Nucleus accumbens (tissue), 56 donors: ENCODE measurements at regions not wholly inside any gene's neighbourhood (a gene's known extent, or its start where the extent isn't known, plus 50 kb on each side); places are given as distances from the start of the nearest gene placed in this dataset.
A peak's percentile ranks its signal among the peaks of the same experiment; 100 is the strongest.
"Not testable (repeated sequence)": the region's sequence is repeated elsewhere in the genome, so short reads cannot be mapped to it uniquely, and the experiment has no call there.

ENCODE experiments used
- DNase-seq, 56 donors: peaks; one replicate each; lab custom pipeline; 2025; lab: John Stamatoyannopoulos, UW

- peak in 2 of 56 donors; percentile 1 to 10 for DNase-seq
Measured at GRCh38 chr5:56734091-56734694, 81.2 kb upstream of the MAP3K1 start.

DNA sequence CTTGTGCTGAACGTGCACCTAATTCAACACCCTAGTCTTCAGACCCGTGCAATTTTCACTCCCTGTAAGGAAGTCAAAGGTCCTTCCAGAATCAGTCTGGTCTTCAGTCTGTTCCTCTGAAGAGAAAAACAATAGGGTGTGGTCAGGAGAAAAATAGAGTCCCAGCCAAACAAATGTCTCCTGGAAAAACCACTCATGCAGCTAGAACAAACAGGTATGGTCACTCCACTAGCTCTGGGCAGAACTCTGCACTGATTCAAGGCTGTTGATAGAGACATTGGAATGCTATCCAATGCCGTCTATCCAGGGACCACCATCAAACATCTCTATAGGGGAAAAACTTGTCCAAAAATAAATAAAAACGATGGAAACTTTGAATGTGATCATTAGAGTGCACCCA is 81.8 kb upstream of the MAP3K1 start:
- DNase-seq = no peak

- no peak for DNase-seq
Measured at GRCh38 chr5:56732121-56732520, 83.2 kb upstream of the MAP3K1 start.

GRCh38 chr5:56731473-56731872 is 83.9 kb upstream of the MAP3K1 start:
- DNase-seq = not testable (repeated sequence)

GRCh38 chr5:56729488-56729887 is 85.9 kb upstream of the MAP3K1 start:
- DNase-seq = no peak

- no peak for DNase-seq
Measured at GRCh38 chr5:56725711-56726411, 89.5 kb upstream of the MAP3K1 start.

- DNase-seq = not testable (repeated sequence)
Measured at GRCh38 chr5:56724857-56725256, 90.5 kb upstream of the MAP3K1 start.

- no peak for DNase-seq
Measured at GRCh38 chr5:56722317-56722716, 93.0 kb upstream of the MAP3K1 start.

GRCh38 chr5:56717253-56717987 is 97.9 kb upstream of the MAP3K1 start:
- DNase-seq = peak in 2 of 56 donors; percentile 3 to 9

- DNase-seq = no peak
Measured at GRCh38 chr5:56715986-56716385, 99.4 kb upstream of the MAP3K1 start.

DNA sequence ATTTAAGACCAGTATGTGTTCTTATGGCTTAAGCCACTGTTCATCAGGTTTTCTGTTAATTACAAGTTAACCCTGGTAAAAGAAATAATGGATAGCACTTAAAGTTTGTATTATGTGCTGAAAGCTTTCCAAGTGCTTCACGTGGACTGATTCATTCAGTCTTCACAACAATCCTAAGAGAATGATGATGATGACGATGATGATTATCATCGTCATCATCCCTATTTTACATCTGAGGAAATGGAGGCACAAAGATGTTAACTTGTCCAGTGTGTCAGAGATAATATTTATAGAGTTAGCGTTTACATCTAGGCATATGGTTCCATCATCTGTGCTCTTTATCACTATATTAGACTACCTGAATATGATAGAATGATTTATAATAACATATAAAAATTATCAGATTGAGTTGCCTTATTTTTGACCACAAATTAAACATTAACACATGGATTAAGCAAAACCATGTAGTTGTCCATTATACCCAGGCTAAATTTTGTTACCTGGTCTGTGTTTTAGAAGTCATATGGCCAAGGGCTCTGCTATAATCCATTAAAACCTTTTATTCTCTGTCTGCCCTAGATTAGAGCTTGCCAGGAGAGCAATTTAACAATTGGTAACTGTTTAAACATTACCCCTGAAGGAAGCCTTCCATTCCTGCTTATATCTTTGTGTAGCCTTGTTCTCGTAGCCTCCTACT is 102.3 kb upstream of the MAP3K1 start:
- no peak for DNase-seq

DNA sequence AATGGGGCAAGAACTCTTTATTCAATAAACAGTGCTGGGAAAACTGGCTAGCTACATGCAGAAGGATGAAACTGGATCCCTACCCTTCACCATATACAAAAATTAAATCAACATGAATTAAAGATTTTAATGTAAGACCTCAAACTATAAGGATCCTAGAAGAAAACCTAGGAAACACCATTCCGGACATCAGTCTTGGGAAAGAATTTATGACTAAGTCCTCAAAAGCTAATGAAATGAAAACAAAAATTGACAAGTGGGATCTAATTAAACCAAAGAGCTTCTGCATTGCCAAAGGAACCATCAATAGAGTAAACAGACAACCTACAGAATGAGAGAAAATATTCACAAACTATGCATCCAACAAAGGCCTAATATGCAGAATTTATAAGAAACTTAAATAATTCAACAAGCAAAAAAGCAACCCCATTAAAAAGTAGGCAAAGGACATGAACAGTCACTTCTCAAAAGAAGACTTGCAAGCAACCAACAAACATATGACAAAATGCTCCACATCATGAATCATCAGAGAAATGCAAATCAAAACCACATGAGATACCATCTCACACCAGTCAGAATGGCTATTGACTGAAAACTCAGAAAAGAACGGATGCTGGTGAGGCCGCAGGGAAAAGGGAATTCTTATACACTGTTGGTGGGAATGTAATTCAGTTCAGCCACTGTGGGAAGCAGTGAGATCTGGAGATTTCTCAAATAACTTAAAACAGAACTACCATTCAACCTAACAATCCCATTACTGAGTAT is 104.3 kb upstream of the MAP3K1 start:
- DNase-seq = no peak

DNA sequence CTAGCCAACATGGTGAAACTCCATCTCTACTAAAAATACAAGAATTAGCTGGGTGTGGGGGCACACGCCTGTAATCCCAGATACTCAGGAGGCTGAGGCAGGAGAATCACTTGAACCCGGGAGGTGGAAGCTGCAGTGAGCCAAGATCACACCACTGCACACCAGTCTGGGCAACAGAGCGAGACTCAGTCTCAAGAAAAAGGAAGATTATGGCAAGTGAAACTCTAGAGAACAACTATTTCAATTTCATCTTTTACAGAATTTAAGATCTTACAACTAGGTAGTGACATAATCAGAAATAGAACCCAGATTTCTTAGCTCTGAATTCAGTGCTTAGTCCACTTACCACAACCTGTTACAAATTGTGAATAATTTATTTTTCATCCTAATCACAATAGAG is 108.8 kb upstream of the MAP3K1 start:
- DNase-seq = no peak

DNA sequence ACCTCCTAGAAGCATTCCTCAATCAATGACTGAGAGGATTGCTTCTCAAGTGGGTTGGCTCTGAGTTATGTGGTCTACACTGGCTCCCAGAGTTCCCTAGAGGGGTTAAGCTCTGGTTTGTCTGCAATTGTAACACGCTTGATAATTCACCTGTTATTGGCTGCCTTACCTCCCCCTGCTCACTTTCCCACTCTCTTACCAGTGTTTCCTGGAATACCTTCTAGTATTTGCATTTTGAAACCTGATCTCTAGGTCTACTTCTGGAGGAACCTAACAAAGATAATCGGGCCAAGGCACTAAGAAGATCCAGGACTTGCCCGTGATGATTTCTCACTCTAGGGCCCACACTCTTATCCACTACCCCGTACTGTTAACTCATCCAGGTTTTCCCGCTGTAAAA is 110.1 kb upstream of the MAP3K1 start:
- no peak for DNase-seq

GRCh38 chr5:56703952-56704351 is 111.4 kb upstream of the MAP3K1 start:
- no peak for DNase-seq

DNA sequence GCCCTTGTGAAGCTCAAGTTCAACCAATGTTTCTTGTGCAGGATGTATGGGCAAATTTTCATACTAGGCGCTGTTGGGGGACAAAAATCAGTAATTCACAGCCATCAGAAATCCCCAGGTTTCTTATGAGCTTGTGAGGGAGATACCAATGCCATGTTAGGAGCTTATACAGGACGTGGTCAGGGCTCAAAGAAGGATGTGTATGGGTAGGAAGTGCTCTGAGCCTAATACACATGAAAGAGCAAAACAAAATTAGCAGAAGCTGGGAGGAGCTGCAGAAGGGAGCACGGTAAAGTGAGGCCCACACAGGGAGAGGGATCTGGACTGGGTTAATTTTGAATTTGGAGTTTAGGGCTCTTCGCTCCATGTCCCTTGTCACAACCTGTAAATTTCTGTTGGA is 114.6 kb upstream of the MAP3K1 start:
- DNase-seq = no peak

DNA sequence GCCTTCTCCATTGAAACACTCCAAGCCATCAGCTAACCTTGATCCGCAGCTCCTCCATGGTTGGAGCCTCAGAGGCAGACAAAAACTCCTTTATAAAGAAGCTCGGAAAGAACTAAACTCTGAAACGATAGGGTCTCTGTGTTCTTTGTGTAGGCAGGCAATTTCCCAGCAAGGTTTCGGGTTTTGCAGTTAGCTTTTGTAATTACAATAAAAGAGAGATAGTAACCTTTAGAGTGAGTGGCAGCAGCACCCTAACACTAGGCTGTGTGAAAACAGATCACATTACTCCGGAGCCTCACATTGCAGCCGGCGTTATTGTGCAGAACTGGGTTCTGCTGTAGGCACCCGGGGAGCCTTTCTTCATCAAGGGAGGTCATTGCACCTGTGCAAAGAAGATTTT is 115.8 kb upstream of the MAP3K1 start:
- peak in 2 of 56 donors; percentile 33 to 50 for DNase-seq

DNA sequence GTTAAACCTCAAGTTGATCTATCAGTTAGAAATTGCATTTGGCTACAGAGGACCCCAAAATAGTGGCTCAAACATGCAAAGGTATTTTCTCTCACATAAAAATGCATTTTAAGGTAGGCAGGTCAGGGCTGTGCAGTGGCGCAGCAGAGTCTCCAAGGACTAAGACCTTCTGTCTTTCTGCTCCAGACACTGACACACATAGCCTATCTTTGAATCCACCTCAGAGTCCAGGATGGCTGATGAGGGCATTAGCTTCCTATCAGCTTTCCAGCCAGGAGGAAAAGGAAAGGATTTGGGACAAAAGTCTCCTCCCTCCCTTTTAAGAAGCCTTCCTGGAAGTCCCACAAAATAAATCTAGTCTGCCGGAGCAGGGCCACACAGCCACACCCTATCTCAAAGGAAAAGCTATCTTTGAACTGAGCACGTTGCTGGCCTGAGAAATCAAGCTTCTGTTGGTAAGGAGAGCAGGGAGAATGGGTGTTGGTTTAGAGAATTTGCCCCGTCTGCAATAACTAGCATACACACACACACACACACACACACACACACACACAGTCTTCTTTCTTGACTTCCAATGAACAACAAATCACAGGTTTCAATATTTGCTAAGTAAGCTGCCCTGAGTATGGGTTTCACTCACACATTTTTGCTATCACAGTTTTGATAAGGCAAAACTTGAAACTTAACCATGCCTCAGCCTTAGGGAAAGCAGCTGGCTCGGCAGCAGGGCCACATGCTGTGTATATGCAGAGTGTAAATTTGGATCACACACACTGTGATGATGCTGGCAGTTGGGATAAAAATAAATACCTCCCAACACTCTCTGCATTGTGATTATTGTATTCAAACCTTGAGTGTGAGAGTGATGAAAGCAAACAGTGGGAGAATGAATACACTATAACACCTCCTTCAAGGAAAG is 116.6 kb upstream of the MAP3K1 start:
- DNase-seq = peak in 1 of 56 donors; percentile 3

DNA sequence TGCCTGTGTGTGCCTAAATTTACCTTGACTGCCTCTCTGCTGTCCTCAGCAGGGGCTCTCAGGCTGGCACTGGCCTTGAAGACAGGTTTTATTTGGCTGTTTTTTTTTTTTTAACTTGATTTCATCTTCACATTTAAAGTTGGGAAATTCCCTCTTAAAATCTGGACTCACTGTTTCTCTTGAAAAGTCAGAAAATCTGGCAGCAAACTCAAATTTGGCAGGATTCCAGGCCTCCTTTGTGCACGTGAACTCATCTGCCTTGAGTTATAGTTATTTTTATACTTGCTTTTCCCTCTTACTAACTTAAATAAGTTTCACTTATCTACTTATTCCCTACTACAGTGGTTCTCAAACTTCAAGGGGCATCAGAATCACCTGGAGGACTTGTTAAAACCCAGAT is 118.4 kb upstream of the MAP3K1 start:
- DNase-seq = no peak
